ENCODE measurements at regions not wholly inside any gene's neighbourhood (a gene's known extent, or its start where the extent isn't known, plus 50 kb on each side); places are given as distances from the start of the nearest gene placed in this dataset.

- TF ChIP-seq CTCF (IDR thresholded peaks at IDR 0.05) (no peak), EZH2phosphoT487 (IDR thresholded peaks at IDR 0.05) (no peak)
Observed at GRCh38 chr5:6215891-6216290, 162.5 kb downstream of the MED10 start.

All from neural progenitor cell (in vitro differentiated cells).